ENCODE measurements at regions not wholly inside any gene's neighbourhood (a gene's known extent, or its start where the extent isn't known, plus 50 kb on each side); places are given as distances from the start of the nearest gene placed in this dataset.

- H3K9me2 ChIP-seq (replicated peaks; ENCODE audit: low read depth, low read length) = no peaks in the 10 kb centered on the region
- no peak overlapping the region for H3K4me3 ChIP-seq (ENCODE audit: low read length, poor library complexity, severe bottlenecking)
- no peak overlapping the region for H3K9ac ChIP-seq (ENCODE audit: low read depth, low read length, poor library complexity, severe bottlenecking)
- H2AFZ ChIP-seq (ENCODE audit: low read length) = no peak overlapping the region
- no peaks in the 10 kb centered on the region for H3K36me3 ChIP-seq (ENCODE audit: insufficient read depth, low read length)
- TF ChIP-seq EZH2phosphoT487 (IDR thresholded peaks at IDR 0.05; ENCODE audit: borderline replicate concordance) = no peak
- TF ChIP-seq, protein P1, sequence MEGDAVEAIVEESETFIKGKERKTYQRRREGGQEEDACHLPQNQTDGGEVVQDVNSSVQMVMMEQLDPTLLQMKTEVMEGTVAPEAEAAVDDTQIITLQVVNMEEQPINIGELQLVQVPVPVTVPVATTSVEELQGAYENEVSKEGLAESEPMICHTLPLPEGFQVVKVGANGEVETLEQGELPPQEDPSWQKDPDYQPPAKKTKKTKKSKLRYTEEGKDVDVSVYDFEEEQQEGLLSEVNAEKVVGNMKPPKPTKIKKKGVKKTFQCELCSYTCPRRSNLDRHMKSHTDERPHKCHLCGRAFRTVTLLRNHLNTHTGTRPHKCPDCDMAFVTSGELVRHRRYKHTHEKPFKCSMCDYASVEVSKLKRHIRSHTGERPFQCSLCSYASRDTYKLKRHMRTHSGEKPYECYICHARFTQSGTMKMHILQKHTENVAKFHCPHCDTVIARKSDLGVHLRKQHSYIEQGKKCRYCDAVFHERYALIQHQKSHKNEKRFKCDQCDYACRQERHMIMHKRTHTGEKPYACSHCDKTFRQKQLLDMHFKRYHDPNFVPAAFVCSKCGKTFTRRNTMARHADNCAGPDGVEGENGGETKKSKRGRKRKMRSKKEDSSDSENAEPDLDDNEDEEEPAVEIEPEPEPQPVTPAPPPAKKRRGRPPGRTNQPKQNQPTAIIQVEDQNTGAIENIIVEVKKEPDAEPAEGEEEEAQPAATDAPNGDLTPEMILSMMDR (conservative IDR thresholded peaks at IDR 0.05; ENCODE audit: low read length) = no peak
- no peak overlapping the region for H3K4me2 ChIP-seq (ENCODE audit: low read depth, low read length, poor library complexity, severe bottlenecking)
- no peaks in the 10 kb centered on the region for H3K27me3 ChIP-seq (ENCODE audit: insufficient read depth, low read length, poor library complexity, severe bottlenecking)
- no peaks in the 10 kb centered on the region for H3K4me1 ChIP-seq (ENCODE audit: insufficient read depth, low read length, poor library complexity, severe bottlenecking)
- H4K20me1 ChIP-seq (ENCODE audit: insufficient read depth, low read length, poor library complexity, severe bottlenecking) = no peaks in the 10 kb centered on the region
- H3K79me2 ChIP-seq (ENCODE audit: insufficient read depth, low read length) = no peaks in the 10 kb centered on the region
- no peaks in the 10 kb centered on the region for H3F3A ChIP-seq (ENCODE audit: low read depth)
- no peaks in the 10 kb centered on the region for H3K9me3 ChIP-seq (ENCODE audit: insufficient read depth, low read depth, low read length)
Measured at GRCh38 chr20:19015351-19016139, 196.9 kb upstream of the SLC24A3 start.

DNA sequence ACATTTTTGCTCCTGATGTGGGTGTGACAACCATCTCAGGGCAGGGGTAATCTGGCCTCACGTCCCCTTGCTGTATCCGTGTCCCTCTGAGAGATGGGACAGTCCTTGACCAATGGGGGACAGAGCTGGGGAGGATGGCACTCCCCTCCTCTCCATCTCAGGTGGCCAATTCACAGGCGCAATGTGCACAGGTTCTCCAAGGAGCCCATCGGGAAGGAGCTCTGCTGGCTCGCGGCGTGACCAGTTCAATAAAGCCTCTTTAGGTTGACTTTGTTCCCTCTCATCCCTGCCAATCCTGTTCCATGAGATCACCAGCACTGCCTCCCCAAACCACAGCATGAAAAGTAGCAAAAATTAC lies 196.3 kb upstream of the SLC24A3 start:
- no peak for TF ChIP-seq EZH2phosphoT487 (IDR thresholded peaks at IDR 0.05; ENCODE audit: borderline replicate concordance)
- TF ChIP-seq, protein P1 (conservative IDR thresholded peaks at IDR 0.05; ENCODE audit: low read length) = no peak
- no peaks in the 10 kb centered on the region for H3K4me1 ChIP-seq (ENCODE audit: insufficient read depth, low read length, poor library complexity, severe bottlenecking)
- H3F3A ChIP-seq (ENCODE audit: low read depth) = no peaks in the 10 kb centered on the region
- no peaks in the 10 kb centered on the region for H4K20me1 ChIP-seq (ENCODE audit: insufficient read depth, low read length, poor library complexity, severe bottlenecking)
- no peak overlapping the region for H3K4me2 ChIP-seq (ENCODE audit: low read depth, low read length, poor library complexity, severe bottlenecking)
- no peaks in the 10 kb centered on the region for H3K79me2 ChIP-seq (ENCODE audit: insufficient read depth, low read length)
- no peaks in the 10 kb centered on the region for H3K27me3 ChIP-seq (ENCODE audit: insufficient read depth, low read length, poor library complexity, severe bottlenecking)
- no peaks in the 10 kb centered on the region for H3K9me2 ChIP-seq (replicated peaks; ENCODE audit: low read depth, low read length)
- no peak overlapping the region for H3K9ac ChIP-seq (ENCODE audit: low read depth, low read length, poor library complexity, severe bottlenecking)
- H3K9me3 ChIP-seq (ENCODE audit: insufficient read depth, low read depth, low read length) = no peaks in the 10 kb centered on the region
- no peaks in the 10 kb centered on the region for H3K36me3 ChIP-seq (ENCODE audit: insufficient read depth, low read length)
- H2AFZ ChIP-seq (ENCODE audit: low read length) = no peak overlapping the region
- H3K4me3 ChIP-seq (ENCODE audit: low read length, poor library complexity, severe bottlenecking) = no peak overlapping the region

DNA sequence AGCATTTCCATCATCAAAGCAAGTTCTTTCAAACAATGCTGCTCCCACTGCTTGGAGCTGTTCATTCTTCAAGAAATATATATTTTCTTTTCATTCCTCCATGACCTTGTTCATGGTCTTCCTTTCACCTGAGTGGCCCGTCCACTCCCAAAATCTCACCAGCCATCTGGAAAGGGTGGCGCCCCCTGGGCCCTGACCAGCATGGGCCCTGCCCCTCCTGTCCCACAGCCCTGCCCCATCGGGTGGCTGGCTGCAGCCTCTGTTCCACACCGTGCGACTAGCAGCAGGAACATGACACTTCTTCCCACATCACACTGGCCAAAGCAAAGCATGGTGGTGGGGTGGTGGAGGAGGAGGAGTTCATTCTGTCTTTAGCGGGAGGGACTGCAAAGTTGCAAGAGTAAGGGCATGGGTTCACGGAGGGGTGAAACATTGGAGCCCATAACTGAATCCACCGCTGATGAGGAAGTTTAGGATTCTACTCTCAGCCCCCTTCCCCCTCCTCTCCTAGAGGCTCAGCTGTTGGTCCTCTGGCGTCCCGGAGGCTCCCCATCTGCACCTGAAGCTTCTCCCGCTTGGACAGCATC lies 195.2 kb upstream of the SLC24A3 start:
- no peaks in the 10 kb centered on the region for H4K20me1 ChIP-seq (ENCODE audit: insufficient read depth, low read length, poor library complexity, severe bottlenecking)
- H3K27me3 ChIP-seq (ENCODE audit: insufficient read depth, low read length, poor library complexity, severe bottlenecking) = no peaks in the 10 kb centered on the region
- H3K9me2 ChIP-seq (replicated peaks; ENCODE audit: low read depth, low read length) = no peaks in the 10 kb centered on the region
- no peaks in the 10 kb centered on the region for H3K4me1 ChIP-seq (ENCODE audit: insufficient read depth, low read length, poor library complexity, severe bottlenecking)
- H3K79me2 ChIP-seq (ENCODE audit: insufficient read depth, low read length) = no peaks in the 10 kb centered on the region
- H3K4me2 ChIP-seq (ENCODE audit: low read depth, low read length, poor library complexity, severe bottlenecking) = no peak overlapping the region
- TF ChIP-seq, protein P1 (conservative IDR thresholded peaks at IDR 0.05; ENCODE audit: low read length) = no peak
- TF ChIP-seq EZH2phosphoT487 (IDR thresholded peaks at IDR 0.05; ENCODE audit: borderline replicate concordance) = no peak
- no peak overlapping the region for H3K4me3 ChIP-seq (ENCODE audit: low read length, poor library complexity, severe bottlenecking)
- H2AFZ ChIP-seq (ENCODE audit: low read length) = no peak overlapping the region
- H3K9ac ChIP-seq (ENCODE audit: low read depth, low read length, poor library complexity, severe bottlenecking) = no peak overlapping the region
- H3K9me3 ChIP-seq (ENCODE audit: insufficient read depth, low read depth, low read length) = no peaks in the 10 kb centered on the region
- no peaks in the 10 kb centered on the region for H3K36me3 ChIP-seq (ENCODE audit: insufficient read depth, low read length)
- H3F3A ChIP-seq (ENCODE audit: low read depth) = no peaks in the 10 kb centered on the region

Measured in Loucy (cell line).